VCaP (cell line): ENCODE measurements at regions not wholly inside any gene's neighbourhood (a gene's known extent, or its start where the extent isn't known, plus 50 kb on each side); places are given as distances from the start of the nearest gene placed in this dataset.

Source experiments
- H3K27ac ChIP-seq: fragments of 450-650 bp; 2 replicates; pipeline ENCODE4 v1.5.1; 2017
- TF ChIP-seq, protein P1 (sequence below): fragments of 450-650 bp; conservative IDR thresholded peaks from 2 replicates; pipeline ENCODE4 v1.5.1; 2017; ENCODE audit warnings: mild to moderate bottlenecking, moderate library complexity

DNA sequence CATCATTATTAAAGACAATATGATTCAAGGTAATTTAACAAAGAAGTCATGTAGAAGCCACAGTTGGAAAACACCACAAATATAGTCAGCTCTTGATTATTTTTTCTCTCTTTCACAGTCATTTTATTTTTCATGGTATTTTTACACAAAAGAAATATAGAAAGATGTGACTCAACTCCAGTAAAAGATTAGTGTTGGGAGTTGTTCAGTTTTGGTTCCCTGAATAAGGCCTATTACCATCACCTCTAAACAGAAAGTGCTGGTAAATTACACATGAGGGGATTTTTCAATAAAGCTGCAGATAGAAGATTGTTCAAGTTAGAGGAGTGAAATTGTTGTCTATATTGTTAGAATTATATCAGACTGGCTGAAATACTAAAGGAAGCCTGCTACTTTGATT, 107.0 kb downstream of the DDIT4L start:
- TF ChIP-seq, protein P1, sequence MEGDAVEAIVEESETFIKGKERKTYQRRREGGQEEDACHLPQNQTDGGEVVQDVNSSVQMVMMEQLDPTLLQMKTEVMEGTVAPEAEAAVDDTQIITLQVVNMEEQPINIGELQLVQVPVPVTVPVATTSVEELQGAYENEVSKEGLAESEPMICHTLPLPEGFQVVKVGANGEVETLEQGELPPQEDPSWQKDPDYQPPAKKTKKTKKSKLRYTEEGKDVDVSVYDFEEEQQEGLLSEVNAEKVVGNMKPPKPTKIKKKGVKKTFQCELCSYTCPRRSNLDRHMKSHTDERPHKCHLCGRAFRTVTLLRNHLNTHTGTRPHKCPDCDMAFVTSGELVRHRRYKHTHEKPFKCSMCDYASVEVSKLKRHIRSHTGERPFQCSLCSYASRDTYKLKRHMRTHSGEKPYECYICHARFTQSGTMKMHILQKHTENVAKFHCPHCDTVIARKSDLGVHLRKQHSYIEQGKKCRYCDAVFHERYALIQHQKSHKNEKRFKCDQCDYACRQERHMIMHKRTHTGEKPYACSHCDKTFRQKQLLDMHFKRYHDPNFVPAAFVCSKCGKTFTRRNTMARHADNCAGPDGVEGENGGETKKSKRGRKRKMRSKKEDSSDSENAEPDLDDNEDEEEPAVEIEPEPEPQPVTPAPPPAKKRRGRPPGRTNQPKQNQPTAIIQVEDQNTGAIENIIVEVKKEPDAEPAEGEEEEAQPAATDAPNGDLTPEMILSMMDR, result no peak
- no peak overlapping the region for H3K27ac ChIP-seq

DNA sequence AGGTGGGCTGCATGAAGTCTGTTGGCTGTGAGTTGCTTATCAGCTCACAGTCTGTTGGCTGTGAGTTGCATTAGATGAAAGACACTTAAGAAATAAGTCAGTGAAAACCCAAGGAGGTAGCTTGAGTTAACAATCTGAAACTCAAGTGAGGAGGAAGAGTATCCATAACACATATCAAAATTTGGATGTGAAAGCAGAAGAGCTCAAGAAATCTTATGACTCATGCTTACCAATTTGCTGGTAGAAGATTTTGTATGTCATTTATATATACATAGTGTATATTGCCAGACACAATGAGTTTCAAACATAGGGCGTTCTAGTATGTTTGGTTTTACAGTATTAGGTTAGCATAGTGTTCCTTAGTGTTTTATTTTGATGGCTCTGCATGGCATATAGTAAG, 107.4 kb downstream of the DDIT4L start:
- TF ChIP-seq, protein P1, result no peak
- H3K27ac ChIP-seq, result no peak overlapping the region

DNA sequence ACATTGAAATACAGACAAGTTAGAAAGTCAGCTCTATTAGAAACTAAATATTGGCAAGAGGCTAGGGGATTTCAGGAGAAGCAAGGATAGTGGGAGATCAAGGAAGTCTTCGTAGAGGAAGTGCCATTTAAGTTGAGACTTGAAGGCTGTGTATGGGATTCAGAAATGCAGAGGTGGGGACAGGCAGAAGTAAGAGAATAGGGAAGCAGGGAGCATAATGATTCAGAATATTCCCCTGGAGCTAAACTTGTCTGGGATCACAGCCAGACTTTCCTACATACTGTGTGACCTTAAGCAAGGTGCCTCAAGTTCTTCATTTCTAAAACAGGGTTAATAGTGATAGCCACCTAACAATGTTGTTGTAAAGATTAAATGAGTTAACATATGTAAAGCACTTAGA, 108.8 kb downstream of the DDIT4L start:
- no peak overlapping the region for H3K27ac ChIP-seq
- TF ChIP-seq, protein P1, result no peak

DNA sequence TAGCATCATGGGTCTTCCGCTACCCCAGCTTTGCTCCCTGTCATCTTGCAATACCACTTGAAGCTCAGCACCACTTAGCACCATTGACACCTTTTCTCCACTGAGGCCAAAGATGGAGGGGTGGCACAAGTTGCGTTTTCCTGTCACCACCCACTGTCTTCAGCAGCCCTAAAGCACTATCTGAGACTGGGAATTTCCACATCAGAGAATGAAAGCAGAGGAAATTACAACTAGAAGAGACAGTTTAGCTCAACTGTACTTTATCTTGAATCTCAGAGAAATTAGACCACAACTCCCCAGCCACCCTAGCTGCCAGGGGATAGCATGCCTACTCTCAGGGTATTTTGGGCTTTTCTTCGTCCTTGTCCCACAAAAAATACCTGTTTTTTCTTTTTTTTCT, 111.0 kb downstream of the DDIT4L start:
- TF ChIP-seq, protein P1, result no peak
- H3K27ac ChIP-seq, result no peak overlapping the region

DNA sequence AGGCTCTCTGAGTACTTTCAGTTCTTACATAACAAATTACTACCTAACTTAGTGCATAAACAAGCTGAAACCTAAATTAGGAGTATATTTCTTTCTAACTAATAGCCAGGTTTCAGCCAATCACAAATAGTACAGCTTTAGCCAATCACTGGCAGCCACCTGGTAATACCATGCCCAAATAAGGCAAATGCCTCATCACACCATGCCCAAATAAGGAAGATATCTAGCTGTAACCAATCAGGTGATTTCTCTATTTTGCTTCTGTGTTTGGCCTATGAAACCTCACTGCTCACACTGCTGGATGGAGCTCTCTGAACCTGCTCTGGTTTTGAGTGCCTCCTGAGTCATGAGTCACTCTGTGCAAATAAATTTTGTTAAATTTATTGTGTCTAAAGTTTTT, 113.5 kb downstream of the DDIT4L start:
- TF ChIP-seq, protein P1, result no peak
- no peak overlapping the region for H3K27ac ChIP-seq

DNA sequence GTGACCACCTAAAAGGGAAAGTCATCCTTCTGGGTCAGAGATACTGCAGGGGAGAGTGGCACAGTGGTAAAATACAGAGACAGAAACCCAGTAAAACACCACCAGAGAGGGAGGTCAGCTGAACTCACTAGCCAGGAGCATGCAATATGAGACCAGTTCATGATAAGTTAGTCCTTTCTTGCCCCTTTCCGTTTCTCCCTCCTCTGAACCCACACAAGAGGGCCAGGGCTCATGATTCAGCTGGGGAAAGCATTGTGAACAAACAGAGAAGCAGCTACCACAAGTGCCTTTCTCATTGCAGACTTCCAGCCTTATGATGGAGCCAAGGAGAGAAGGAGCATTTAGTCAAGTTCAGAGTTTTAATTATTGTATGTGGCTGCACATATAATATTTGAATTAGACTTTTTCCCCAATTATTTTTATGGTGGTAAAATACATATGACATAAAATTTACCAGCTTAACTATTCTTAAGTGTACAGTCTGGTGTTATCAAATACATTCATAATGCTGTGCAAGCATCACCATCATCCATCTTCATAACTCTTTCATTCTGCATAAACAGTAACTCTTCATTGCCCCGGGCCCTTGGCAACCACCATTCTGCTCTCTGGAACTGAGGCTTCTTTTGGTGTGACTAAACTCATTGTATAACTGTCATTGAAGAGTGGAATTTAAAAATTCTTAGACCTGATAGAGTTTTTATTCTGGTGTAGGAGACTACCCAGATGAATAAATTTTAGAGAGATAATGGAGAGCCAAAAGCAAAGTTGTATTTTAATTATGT, 114.6 kb downstream of the DDIT4L start:
- TF ChIP-seq, protein P1, result no peak

DNA sequence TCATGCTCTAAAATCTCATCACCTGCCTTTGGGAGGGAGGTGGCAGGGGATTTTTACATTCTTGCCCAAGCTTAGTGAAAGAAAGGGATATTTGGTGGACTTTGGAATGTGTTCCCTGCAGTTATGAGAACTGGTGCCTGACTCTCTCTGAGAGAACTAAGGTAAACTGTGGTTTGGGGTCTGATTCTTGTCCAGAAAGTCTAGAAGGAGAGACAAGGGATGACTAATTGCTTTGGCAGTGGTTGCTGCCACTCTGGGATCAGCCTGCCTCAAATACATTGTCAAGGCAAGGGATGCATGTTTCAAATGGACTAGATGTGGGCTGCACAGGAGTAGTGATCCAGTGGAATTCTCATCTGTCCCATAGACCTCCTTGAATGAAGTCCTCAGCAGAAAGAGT, 115.2 kb downstream of the DDIT4L start:
- no peak overlapping the region for H3K27ac ChIP-seq
- TF ChIP-seq, protein P1, result no peak

More for the DNA sequence above, 114.6 kb downstream of the DDIT4L start:
- H3K27ac ChIP-seq, result no peak overlapping the region
